Fibroblast of pulmonary artery (primary cell): ENCODE measurements at regions not wholly inside any gene's neighbourhood (a gene's known extent, or its start where the extent isn't known, plus 50 kb on each side); places are given as distances from the start of the nearest gene placed in this dataset.

Experiments
- DNase-seq: peaks from one replicate; pipeline ENCODE4 v3.0.0-alpha.2; 2010; ENCODE audit warnings: low read depth
- H3K4me3 ChIP-seq: replicated peaks from 2 replicates; pipeline ENCODE4 v1.5.1; 2011; ENCODE audit warnings: low read depth, mild to moderate bottlenecking, control low read depth, low read length, moderate library complexity
- TF ChIP-seq, protein P1 (sequence below): IDR thresholded peaks from 2 replicates; pipeline ENCODE4 v1.5.1; 2011; ENCODE audit warnings: mild to moderate bottlenecking, control low read depth, low read length, inconsistent platforms; ENCODE audit errors: missing control alignments

DNA sequence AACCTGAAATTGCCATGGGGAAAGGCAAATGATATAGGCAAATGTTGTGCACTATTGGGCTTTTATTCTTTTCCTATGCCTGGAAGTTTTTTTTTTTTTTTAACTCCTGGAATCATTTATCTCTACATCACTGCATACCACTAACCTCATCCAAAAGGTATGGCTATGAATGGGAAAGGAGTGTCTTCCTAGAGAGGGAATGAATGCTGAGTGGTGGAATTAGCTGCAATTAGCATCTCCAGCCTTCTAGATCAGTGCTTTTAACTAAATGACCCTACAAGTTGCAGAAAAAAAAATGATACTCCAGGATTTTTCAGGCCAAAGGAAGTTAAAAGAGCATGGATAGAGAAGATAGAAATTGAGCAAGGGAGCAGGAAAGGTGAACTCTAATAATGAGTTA is 429.8 kb upstream of the PDZRN3 start:
- TF ChIP-seq, protein P1, sequence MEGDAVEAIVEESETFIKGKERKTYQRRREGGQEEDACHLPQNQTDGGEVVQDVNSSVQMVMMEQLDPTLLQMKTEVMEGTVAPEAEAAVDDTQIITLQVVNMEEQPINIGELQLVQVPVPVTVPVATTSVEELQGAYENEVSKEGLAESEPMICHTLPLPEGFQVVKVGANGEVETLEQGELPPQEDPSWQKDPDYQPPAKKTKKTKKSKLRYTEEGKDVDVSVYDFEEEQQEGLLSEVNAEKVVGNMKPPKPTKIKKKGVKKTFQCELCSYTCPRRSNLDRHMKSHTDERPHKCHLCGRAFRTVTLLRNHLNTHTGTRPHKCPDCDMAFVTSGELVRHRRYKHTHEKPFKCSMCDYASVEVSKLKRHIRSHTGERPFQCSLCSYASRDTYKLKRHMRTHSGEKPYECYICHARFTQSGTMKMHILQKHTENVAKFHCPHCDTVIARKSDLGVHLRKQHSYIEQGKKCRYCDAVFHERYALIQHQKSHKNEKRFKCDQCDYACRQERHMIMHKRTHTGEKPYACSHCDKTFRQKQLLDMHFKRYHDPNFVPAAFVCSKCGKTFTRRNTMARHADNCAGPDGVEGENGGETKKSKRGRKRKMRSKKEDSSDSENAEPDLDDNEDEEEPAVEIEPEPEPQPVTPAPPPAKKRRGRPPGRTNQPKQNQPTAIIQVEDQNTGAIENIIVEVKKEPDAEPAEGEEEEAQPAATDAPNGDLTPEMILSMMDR, result no peak
- no peak for DNase-seq
- H3K4me3 ChIP-seq, result no peak overlapping the region

DNA sequence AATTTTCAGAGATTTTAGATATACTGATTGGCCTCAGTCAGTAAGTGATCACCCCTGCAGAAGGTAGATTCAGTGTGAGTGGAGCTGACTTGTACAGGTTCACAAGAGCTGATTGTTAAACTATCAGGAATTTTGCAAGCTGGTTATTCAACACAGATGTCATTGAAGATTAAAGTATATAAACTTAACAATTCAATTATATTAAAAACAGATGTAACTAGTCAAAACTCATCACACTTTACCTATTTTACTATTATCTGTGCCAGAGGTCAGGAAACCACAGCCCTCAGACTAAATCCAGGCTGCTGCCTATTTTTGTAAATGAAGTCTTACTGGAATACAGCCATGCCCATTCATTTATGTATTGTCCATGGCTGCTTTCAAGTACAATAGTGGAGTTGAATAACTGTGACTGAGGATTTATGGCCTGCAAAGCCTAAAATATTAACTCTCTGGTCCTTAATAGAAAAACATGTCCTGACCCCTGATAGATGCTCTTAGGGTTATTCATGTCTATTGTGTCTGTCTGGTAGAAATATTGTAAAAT is 429.3 kb upstream of the PDZRN3 start:
- no peak overlapping the region for H3K4me3 ChIP-seq
- DNase-seq, result no peak

GRCh38 chr3:74049444-74049843 is 424.7 kb upstream of the PDZRN3 start:
- TF ChIP-seq, protein P1, result no peak
- no peak for DNase-seq
- H3K4me3 ChIP-seq, result no peak overlapping the region

More for the DNA sequence above, 429.3 kb upstream of the PDZRN3 start:
- TF ChIP-seq, protein P1, result no peak

- H3K4me3 ChIP-seq, result no peak overlapping the region
These were observed 424.0 kb upstream of the PDZRN3 start for GRCh38 chr3:74048699-74049098.

GRCh38 chr3:74045000-74045399 is 420.3 kb upstream of the PDZRN3 start:
- H3K4me3 ChIP-seq, result no peak overlapping the region
- TF ChIP-seq, protein P1, result no peak

More at GRCh38 chr3:74048699-74049098, 424.0 kb upstream of the PDZRN3 start:
- no peak for DNase-seq
- TF ChIP-seq, protein P1, result no peak

GRCh38 chr3:74041068-74041675 is 416.4 kb upstream of the PDZRN3 start:
- no peak for DNase-seq
- TF ChIP-seq, protein P1, result no peak
- H3K4me3 ChIP-seq, result no peak overlapping the region

More at GRCh38 chr3:74045000-74045399, 420.3 kb upstream of the PDZRN3 start:
- no peak for DNase-seq

DNA sequence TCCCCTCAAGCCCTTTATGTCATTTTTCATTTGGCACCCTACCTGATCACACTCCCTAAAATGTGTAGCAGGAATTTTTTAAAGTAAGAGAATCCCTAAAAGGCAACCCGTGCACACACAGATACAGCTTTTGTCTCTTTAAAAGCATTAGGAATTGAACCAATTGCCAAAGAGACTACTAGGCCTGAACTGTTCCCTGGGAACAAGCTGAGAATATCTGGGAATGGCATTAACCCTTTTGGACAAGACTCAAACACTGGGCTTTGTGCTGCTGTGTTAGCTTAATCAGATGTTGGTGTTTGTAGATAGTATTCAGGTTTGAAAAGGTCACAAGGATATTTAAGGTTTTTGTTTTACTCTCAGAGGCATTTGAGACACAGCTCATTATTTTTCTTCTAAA is 414.4 kb upstream of the PDZRN3 start:
- TF ChIP-seq, protein P1, result no peak
- DNase-seq, result no peak
- H3K4me3 ChIP-seq, result no peak overlapping the region
